ENCODE measurements at regions not wholly inside any gene's neighbourhood (a gene's known extent, or its start where the extent isn't known, plus 50 kb on each side); places are given as distances from the start of the nearest gene placed in this dataset.
"Not testable (repeated sequence)": the region's sequence is repeated elsewhere in the genome, so short reads cannot be mapped to it uniquely, and the experiment has no call there.

- Histone ChIP-seq H3K9me3 (no peaks in the 10 kb centered on the region), H3K36me3 (no peaks in the 10 kb centered on the region), H3K4me3 (ENCODE audit: low read depth, low read length) (no peak overlapping the region), H3K4me1 (no peaks in the 10 kb centered on the region), H3K27me3 (no peaks in the 10 kb centered on the region)
- DNase-seq: no peak
- no peak for TF ChIP-seq CTCF (IDR thresholded peaks at IDR 0.05; ENCODE audit: low read depth, low read length)
Measured at GRCh38 chr4:33126002-33126401, 2405.8 kb downstream of the PCDH7 start.

- H3K9me3 ChIP-seq; H3K4me1 ChIP-seq; H3K4me3 ChIP-seq (ENCODE audit: low read depth, low read length); H3K36me3 ChIP-seq; H3K27me3 ChIP-seq; DNase-seq: not testable (repeated sequence)
Measured at GRCh38 chr4:33130662-33131061, 2410.5 kb downstream of the PCDH7 start.

GRCh38 chr4:33133723-33134122 is 2413.6 kb downstream of the PCDH7 start:
- Histone ChIP-seq H3K4me3 (ENCODE audit: low read depth, low read length) (no peak overlapping the region), H3K9me3 (no peaks in the 10 kb centered on the region), H3K36me3 (no peaks in the 10 kb centered on the region), H3K4me1 (no peaks in the 10 kb centered on the region), H3K27me3 (no peaks in the 10 kb centered on the region)
- DNase-seq: no peak
- no peak for TF ChIP-seq CTCF (IDR thresholded peaks at IDR 0.05; ENCODE audit: low read depth, low read length)

- no peak for DNase-seq
- Histone ChIP-seq H3K27me3 (no peaks in the 10 kb centered on the region), H3K4me3 (ENCODE audit: low read depth, low read length) (no peak overlapping the region), H3K9me3 (no peaks in the 10 kb centered on the region), H3K36me3 (no peaks in the 10 kb centered on the region), H3K4me1 (no peaks in the 10 kb centered on the region)
- no peak for TF ChIP-seq CTCF (IDR thresholded peaks at IDR 0.05; ENCODE audit: low read depth, low read length)
Measured at GRCh38 chr4:33134366-33134765, 2414.2 kb downstream of the PCDH7 start.

GRCh38 chr4:33149658-33150524 is 2429.7 kb downstream of the PCDH7 start:
- no peaks in the 10 kb centered on the region for H3K9me3 ChIP-seq
- no peak overlapping the region for H3K4me3 ChIP-seq (ENCODE audit: low read depth, low read length)
- H3K4me1 ChIP-seq: no peaks in the 10 kb centered on the region
- H3K27me3 ChIP-seq: no peaks in the 10 kb centered on the region
- DNase-seq: no peak
- TF ChIP-seq CTCF (IDR thresholded peaks at IDR 0.05; ENCODE audit: low read depth, low read length): no peak
- no peaks in the 10 kb centered on the region for H3K36me3 ChIP-seq

GRCh38 chr4:33150525-33150910 is 2430.3 kb downstream of the PCDH7 start:
- TF ChIP-seq CTCF (IDR thresholded peaks at IDR 0.05; ENCODE audit: low read depth, low read length): no peak
- H3K4me3 ChIP-seq (ENCODE audit: low read depth, low read length): no peak overlapping the region
- H3K4me1 ChIP-seq: no peaks in the 10 kb centered on the region
- no peaks in the 10 kb centered on the region for H3K9me3 ChIP-seq
- DNase-seq: no peak
- H3K27me3 ChIP-seq: no peaks in the 10 kb centered on the region
- H3K36me3 ChIP-seq: no peaks in the 10 kb centered on the region

Measured in BE2C (cell line).